ENCODE measurements at regions not wholly inside any gene's neighbourhood (a gene's known extent, or its start where the extent isn't known, plus 50 kb on each side); places are given as distances from the start of the nearest gene placed in this dataset.

DNA sequence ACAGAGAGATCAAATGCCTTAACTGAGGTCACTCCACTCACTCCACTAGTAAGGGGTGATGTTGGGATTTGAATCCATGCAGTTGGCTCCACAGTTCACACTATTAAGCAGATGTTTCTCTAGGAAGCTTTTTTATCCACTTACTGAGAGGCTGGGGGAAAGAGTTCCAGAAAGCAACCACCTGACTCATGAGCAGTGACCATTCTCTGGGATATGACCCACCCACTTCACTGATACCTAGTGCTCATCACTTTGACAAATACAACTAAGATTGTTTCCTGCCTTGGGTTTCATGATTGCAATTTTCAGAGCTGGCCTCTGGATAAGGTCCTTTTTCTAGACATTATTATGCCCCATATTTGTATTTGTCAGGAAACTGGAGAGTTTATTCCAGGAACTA, 152.1 kb upstream of the PLEKHG7 start:
- POLR2A ChIA-PET, result no interaction called here
- no peak for DNase-seq
- no peaks in the 10 kb centered on the region for H3K9me3 ChIP-seq (ENCODE audit: control extremely low read depth in 1 of 5, control insufficient read depth in 4 of 5, insufficient read depth in 2 of 5, low read depth in 1 of 5, low read length in 4 of 5)
- CTCF ChIA-PET, result interaction anchor here (2.6 kb wide), 1 partner anchor 19 kb away, joined by 8 read pairs; no protein-coding TSS in a partner anchor
- H3K27me3 ChIP-seq (replicated peaks in 2 of 5; ENCODE audit: control insufficient read depth in 4 of 5, insufficient read depth in 5 of 5, low read length in 4 of 5), result no peaks in the 10 kb centered on the region
- H3K4me3 ChIP-seq (ENCODE audit: control insufficient read depth in 1 of 7, extremely low read depth in 1 of 7, insufficient read depth in 4 of 7, low read depth in 2 of 7, low read length in 6 of 7), result no peak overlapping the region
- peaks cover 0 to 11% (median 0%) of the 10 kb centered on the region in 4 experiments for H3K4me1 ChIP-seq (ENCODE audit: control extremely low read depth in 1 of 4, control insufficient read depth in 4 of 4, insufficient read depth in 4 of 4, low read length in 3 of 4)
- no peak overlapping the region for H3K27ac ChIP-seq (ENCODE audit: insufficient read depth in 1 of 2, low read depth in 1 of 2, low read length in 2 of 2, poor library complexity in 1 of 2, severe bottlenecking in 2 of 2)
- H3K36me3 ChIP-seq (ENCODE audit: control insufficient read depth in 4 of 4, insufficient read depth in 4 of 4, low read length in 3 of 4), result no peaks in the 10 kb centered on the region

- ChIA-PET CTCF (interaction anchor here (2.6 kb wide), 1 partner anchor 20 kb away, joined by 8 read pairs; no protein-coding TSS in a partner anchor), POLR2A (no interaction called here)
- Histone ChIP-seq H3K36me3 (ENCODE audit: control insufficient read depth in 4 of 4, insufficient read depth in 4 of 4, low read length in 3 of 4) (no peaks in the 10 kb centered on the region), H3K4me1 (ENCODE audit: control extremely low read depth in 1 of 4, control insufficient read depth in 4 of 4, insufficient read depth in 4 of 4, low read length in 3 of 4) (peaks cover 0 to 11% (median 0%) of the 10 kb centered on the region in 4 experiments), H3K27ac (ENCODE audit: insufficient read depth in 1 of 2, low read depth in 1 of 2, low read length in 2 of 2, poor library complexity in 1 of 2, severe bottlenecking in 2 of 2) (no peak overlapping the region), H3K27me3 (replicated peaks in 2 of 5; ENCODE audit: control insufficient read depth in 4 of 5, insufficient read depth in 5 of 5, low read length in 4 of 5) (no peaks in the 10 kb centered on the region), H3K4me3 (ENCODE audit: control insufficient read depth in 1 of 7, extremely low read depth in 1 of 7, insufficient read depth in 4 of 7, low read depth in 2 of 7, low read length in 6 of 7) (no peak overlapping the region), H3K9me3 (ENCODE audit: control extremely low read depth in 1 of 5, control insufficient read depth in 4 of 5, insufficient read depth in 2 of 5, low read depth in 1 of 5, low read length in 4 of 5) (no peaks in the 10 kb centered on the region)
- no peak for DNase-seq
Measured at GRCh38 chr12:92550254-92550653, 152.5 kb upstream of the PLEKHG7 start.

- CTCF ChIA-PET, result interaction anchor here (2.6 kb wide), 1 partner anchor 21 kb away, joined by 8 read pairs; no protein-coding TSS in a partner anchor
- POLR2A ChIA-PET, result no interaction called here
- DNase-seq, result no peak
Measured at GRCh38 chr12:92549516-92549915, 153.3 kb upstream of the PLEKHG7 start.

GRCh38 chr12:92547906-92548305, 154.9 kb upstream of the PLEKHG7 start:
- 100% methylated on average over 1 of the region's 2 CpGs for WGBS (ENCODE audit: insufficient coverage)
- H3K9me3 ChIP-seq (ENCODE audit: control extremely low read depth in 1 of 5, control insufficient read depth in 4 of 5, insufficient read depth in 2 of 5, low read depth in 1 of 5, low read length in 4 of 5), result no peaks in the 10 kb centered on the region
- no peak for DNase-seq
- no peak overlapping the region for H3K27ac ChIP-seq (ENCODE audit: insufficient read depth in 1 of 2, low read depth in 1 of 2, low read length in 2 of 2, poor library complexity in 1 of 2, severe bottlenecking in 2 of 2)
- peaks cover 0 to 24% (median 13%) of the 10 kb centered on the region in 4 experiments for H3K4me1 ChIP-seq (ENCODE audit: control extremely low read depth in 1 of 4, control insufficient read depth in 4 of 4, insufficient read depth in 4 of 4, low read length in 3 of 4)
- H3K36me3 ChIP-seq (ENCODE audit: control insufficient read depth in 4 of 4, insufficient read depth in 4 of 4, low read length in 3 of 4), result no peaks in the 10 kb centered on the region
- H3K4me3 ChIP-seq (ENCODE audit: control insufficient read depth in 1 of 7, extremely low read depth in 1 of 7, insufficient read depth in 4 of 7, low read depth in 2 of 7, low read length in 6 of 7), result no peak overlapping the region
- POLR2A ChIA-PET, result no interaction called here
- H3K27me3 ChIP-seq (replicated peaks in 2 of 5; ENCODE audit: control insufficient read depth in 4 of 5, insufficient read depth in 5 of 5, low read length in 4 of 5), result no peaks in the 10 kb centered on the region
- CTCF ChIA-PET, result interaction anchor here (1.0 to 2.9 kb wide), 5 partner anchors 10 to 385 kb away, joined by 3 to 8 read pairs (median 4); no protein-coding TSS in a partner anchor

More at GRCh38 chr12:92549516-92549915, 153.3 kb upstream of the PLEKHG7 start:
- Histone ChIP-seq H3K9me3 (ENCODE audit: control extremely low read depth in 1 of 5, control insufficient read depth in 4 of 5, insufficient read depth in 2 of 5, low read depth in 1 of 5, low read length in 4 of 5) (no peaks in the 10 kb centered on the region), H3K36me3 (ENCODE audit: control insufficient read depth in 4 of 4, insufficient read depth in 4 of 4, low read length in 3 of 4) (no peaks in the 10 kb centered on the region), H3K27ac (ENCODE audit: insufficient read depth in 1 of 2, low read depth in 1 of 2, low read length in 2 of 2, poor library complexity in 1 of 2, severe bottlenecking in 2 of 2) (no peak overlapping the region), H3K4me1 (ENCODE audit: control extremely low read depth in 1 of 4, control insufficient read depth in 4 of 4, insufficient read depth in 4 of 4, low read length in 3 of 4) (peaks cover 0 to 11% (median under 1%) of the 10 kb centered on the region in 4 experiments), H3K4me3 (ENCODE audit: control insufficient read depth in 1 of 7, extremely low read depth in 1 of 7, insufficient read depth in 4 of 7, low read depth in 2 of 7, low read length in 6 of 7) (no peak overlapping the region), H3K27me3 (replicated peaks in 2 of 5; ENCODE audit: control insufficient read depth in 4 of 5, insufficient read depth in 5 of 5, low read length in 4 of 5) (no peaks in the 10 kb centered on the region)

DNA sequence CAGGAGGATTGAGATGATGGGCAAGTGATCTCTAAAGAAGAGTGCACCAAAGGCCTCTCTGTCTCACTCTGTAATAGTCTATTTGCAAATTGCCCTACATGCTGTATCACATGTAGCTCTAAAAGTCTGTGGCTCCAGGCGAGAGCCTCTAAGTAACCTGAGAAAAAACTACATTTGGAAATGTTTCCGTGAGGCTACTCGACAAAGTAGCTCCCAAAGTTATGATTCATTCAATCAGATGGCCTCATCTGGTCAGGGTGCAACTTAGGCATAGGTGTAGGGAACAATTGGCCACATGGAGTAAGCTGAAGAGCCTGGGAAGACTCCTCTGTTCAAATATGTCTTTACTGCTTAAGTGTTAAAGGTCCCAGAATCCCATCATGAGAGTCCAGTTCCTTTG, 155.4 kb upstream of the PLEKHG7 start:
- 100% methylated on average over 3 of the region's 3 CpGs for WGBS (ENCODE audit: insufficient coverage)
- Histone ChIP-seq H3K27me3 (replicated peaks in 2 of 5; ENCODE audit: control insufficient read depth in 4 of 5, insufficient read depth in 5 of 5, low read length in 4 of 5) (no peaks in the 10 kb centered on the region), H3K36me3 (ENCODE audit: control insufficient read depth in 4 of 4, insufficient read depth in 4 of 4, low read length in 3 of 4) (no peaks in the 10 kb centered on the region), H3K9me3 (ENCODE audit: control extremely low read depth in 1 of 5, control insufficient read depth in 4 of 5, insufficient read depth in 2 of 5, low read depth in 1 of 5, low read length in 4 of 5) (no peaks in the 10 kb centered on the region), H3K4me3 (ENCODE audit: control insufficient read depth in 1 of 7, extremely low read depth in 1 of 7, insufficient read depth in 4 of 7, low read depth in 2 of 7, low read length in 6 of 7) (no peak overlapping the region), H3K27ac (ENCODE audit: insufficient read depth in 1 of 2, low read depth in 1 of 2, low read length in 2 of 2, poor library complexity in 1 of 2, severe bottlenecking in 2 of 2) (no peak overlapping the region), H3K4me1 (ENCODE audit: control extremely low read depth in 1 of 4, control insufficient read depth in 4 of 4, insufficient read depth in 4 of 4, low read length in 3 of 4) (peaks cover 0 to 23% (median 14%) of the 10 kb centered on the region in 4 experiments)
- ChIA-PET POLR2A (no interaction called here), CTCF (interaction anchor here (1.3 to 2.9 kb wide), 3 partner anchors 10 to 385 kb away, joined by 3 to 8 read pairs (median 5); no protein-coding TSS in a partner anchor)
- no peak for DNase-seq

- H3K27ac ChIP-seq (ENCODE audit: insufficient read depth in 1 of 2, low read depth in 1 of 2, low read length in 2 of 2, poor library complexity in 1 of 2, severe bottlenecking in 2 of 2), result no peak overlapping the region
- no peaks in the 10 kb centered on the region for H3K9me3 ChIP-seq (ENCODE audit: control extremely low read depth in 1 of 5, control insufficient read depth in 4 of 5, insufficient read depth in 2 of 5, low read depth in 1 of 5, low read length in 4 of 5)
- no peak overlapping the region for H3K4me3 ChIP-seq (ENCODE audit: control insufficient read depth in 1 of 7, extremely low read depth in 1 of 7, insufficient read depth in 4 of 7, low read depth in 2 of 7, low read length in 6 of 7)
- ChIA-PET CTCF (interaction anchor here (1.3 to 2.9 kb wide), 3 partner anchors 11 to 384 kb away, joined by 3 to 8 read pairs (median 5); no protein-coding TSS in a partner anchor), POLR2A (no interaction called here)
- no peaks in the 10 kb centered on the region for H3K27me3 ChIP-seq (replicated peaks in 2 of 5; ENCODE audit: control insufficient read depth in 4 of 5, insufficient read depth in 5 of 5, low read length in 4 of 5)
- H3K4me1 ChIP-seq (ENCODE audit: control extremely low read depth in 1 of 4, control insufficient read depth in 4 of 4, insufficient read depth in 4 of 4, low read length in 3 of 4), result peaks cover 4 to 26% (median 16%) of the 10 kb centered on the region in 4 experiments
- H3K36me3 ChIP-seq (ENCODE audit: control insufficient read depth in 4 of 4, insufficient read depth in 4 of 4, low read length in 3 of 4), result no peaks in the 10 kb centered on the region
- WGBS (ENCODE audit: insufficient coverage), result 100% methylated on average over 2 of the region's 2 CpGs
- DNase-seq, result no peak
Measured at GRCh38 chr12:92546635-92547348, 156.0 kb upstream of the PLEKHG7 start.

DNA sequence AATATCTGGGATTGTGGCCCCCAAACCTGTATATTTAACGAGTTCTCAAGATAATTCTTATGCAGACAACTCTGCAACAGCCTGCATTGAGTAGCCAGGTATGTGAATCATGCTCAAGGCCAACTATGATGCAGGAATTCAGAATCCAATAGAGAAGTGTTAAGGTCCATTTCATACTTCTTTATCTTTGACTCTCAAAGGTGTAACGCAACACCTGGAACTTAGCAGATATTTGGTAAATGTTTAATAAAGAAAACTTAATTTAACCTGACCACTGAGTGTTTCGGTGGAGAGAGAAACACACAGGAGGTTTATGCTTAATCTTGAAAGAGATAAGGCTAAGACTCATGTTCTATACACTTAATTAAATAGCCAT, 156.5 kb upstream of the PLEKHG7 start:
- CTCF ChIA-PET, result interaction anchor here (2.9 kb wide), 1 partner anchor 11 kb away, joined by 8 read pairs; no protein-coding TSS in a partner anchor
- no peaks in the 10 kb centered on the region for H3K36me3 ChIP-seq (ENCODE audit: control insufficient read depth in 4 of 4, insufficient read depth in 4 of 4, low read length in 3 of 4)

More for the DNA sequence above, 156.5 kb upstream of the PLEKHG7 start:
- WGBS (ENCODE audit: insufficient coverage), result 88% methylated on average over 2 of the region's 3 CpGs
- DNase-seq, result no peak
- peaks cover 4 to 32% (median 19%) of the 10 kb centered on the region in 4 experiments for H3K4me1 ChIP-seq (ENCODE audit: control extremely low read depth in 1 of 4, control insufficient read depth in 4 of 4, insufficient read depth in 4 of 4, low read length in 3 of 4)
- no peak overlapping the region for H3K4me3 ChIP-seq (ENCODE audit: control insufficient read depth in 1 of 7, extremely low read depth in 1 of 7, insufficient read depth in 4 of 7, low read depth in 2 of 7, low read length in 6 of 7)
- POLR2A ChIA-PET, result no interaction called here
- H3K27ac ChIP-seq (ENCODE audit: insufficient read depth in 1 of 2, low read depth in 1 of 2, low read length in 2 of 2, poor library complexity in 1 of 2, severe bottlenecking in 2 of 2), result no peak overlapping the region
- no peaks in the 10 kb centered on the region for H3K9me3 ChIP-seq (ENCODE audit: control extremely low read depth in 1 of 5, control insufficient read depth in 4 of 5, insufficient read depth in 2 of 5, low read depth in 1 of 5, low read length in 4 of 5)
- H3K27me3 ChIP-seq (replicated peaks in 2 of 5; ENCODE audit: control insufficient read depth in 4 of 5, insufficient read depth in 5 of 5, low read length in 4 of 5), result no peaks in the 10 kb centered on the region
